ENCODE measurements at regions not wholly inside any gene's neighbourhood (a gene's known extent, or its start where the extent isn't known, plus 50 kb on each side); places are given as distances from the start of the nearest gene placed in this dataset.

- no peak overlapping the region for H3K4me3 ChIP-seq (ENCODE audit: insufficient read depth, low read length)
- H4K20me1 ChIP-seq (ENCODE audit: insufficient read depth, low read length), result no peaks in the 10 kb centered on the region
- H3K36me3 ChIP-seq (ENCODE audit: insufficient read depth, low read length), result no peaks in the 10 kb centered on the region
- H3K4me2 ChIP-seq (ENCODE audit: insufficient read depth, low read length), result no peak overlapping the region
- no peak overlapping the region for H3K27ac ChIP-seq (ENCODE audit: low read depth, low read length)
- no peak for DNase-seq (ENCODE audit: insufficient read length, low spot score, missing footprints)
- H3K4me1 ChIP-seq (ENCODE audit: insufficient read depth, low read length), result no peaks in the 10 kb centered on the region
- H3K9me3 ChIP-seq (ENCODE audit: low read depth, low read length), result no peaks in the 10 kb centered on the region
- no peak for TF ChIP-seq CTCF (IDR thresholded peaks at IDR 0.05; ENCODE audit: extremely low read depth, low read depth, low read length)
- H3K27me3 ChIP-seq (ENCODE audit: insufficient read depth, low read length), result no peaks in the 10 kb centered on the region
- no peak overlapping the region for H2AFZ ChIP-seq (ENCODE audit: low read length)
- no peaks in the 10 kb centered on the region for H3K79me2 ChIP-seq (ENCODE audit: insufficient read depth, low read length)
Observed at GRCh38 chr13:79628463-79628862, 147.5 kb downstream of the NDFIP2 start.

- no peak for TF ChIP-seq CTCF (IDR thresholded peaks at IDR 0.05; ENCODE audit: extremely low read depth, low read depth, low read length)
- Histone ChIP-seq H3K79me2 (ENCODE audit: insufficient read depth, low read length) (no peaks in the 10 kb centered on the region), H3K4me3 (ENCODE audit: insufficient read depth, low read length) (no peak overlapping the region), H3K4me1 (ENCODE audit: insufficient read depth, low read length) (no peaks in the 10 kb centered on the region), H3K9me3 (ENCODE audit: low read depth, low read length) (no peaks in the 10 kb centered on the region), H4K20me1 (ENCODE audit: insufficient read depth, low read length) (no peaks in the 10 kb centered on the region), H3K27me3 (ENCODE audit: insufficient read depth, low read length) (no peaks in the 10 kb centered on the region), H2AFZ (ENCODE audit: low read length) (no peak overlapping the region), H3K4me2 (ENCODE audit: insufficient read depth, low read length) (no peak overlapping the region), H3K27ac (ENCODE audit: low read depth, low read length) (no peak overlapping the region), H3K36me3 (ENCODE audit: insufficient read depth, low read length) (no peaks in the 10 kb centered on the region)
- DNase-seq (ENCODE audit: insufficient read length, low spot score, missing footprints), result no peak
Observed at GRCh38 chr13:79626924-79627323, 146.0 kb downstream of the NDFIP2 start.

GRCh38 chr13:79625517-79625916 is 144.6 kb downstream of the NDFIP2 start:
- Histone ChIP-seq H3K9me3 (ENCODE audit: low read depth, low read length) (no peaks in the 10 kb centered on the region), H3K4me2 (ENCODE audit: insufficient read depth, low read length) (no peak overlapping the region), H3K36me3 (ENCODE audit: insufficient read depth, low read length) (no peaks in the 10 kb centered on the region), H3K79me2 (ENCODE audit: insufficient read depth, low read length) (no peaks in the 10 kb centered on the region), H3K4me3 (ENCODE audit: insufficient read depth, low read length) (no peak overlapping the region), H3K4me1 (ENCODE audit: insufficient read depth, low read length) (no peaks in the 10 kb centered on the region), H3K27me3 (ENCODE audit: insufficient read depth, low read length) (no peaks in the 10 kb centered on the region), H3K27ac (ENCODE audit: low read depth, low read length) (no peak overlapping the region), H4K20me1 (ENCODE audit: insufficient read depth, low read length) (no peaks in the 10 kb centered on the region), H2AFZ (ENCODE audit: low read length) (no peak overlapping the region)
- TF ChIP-seq CTCF (IDR thresholded peaks at IDR 0.05; ENCODE audit: extremely low read depth, low read depth, low read length), result no peak
- no peak for DNase-seq (ENCODE audit: insufficient read length, low spot score, missing footprints)

- no peak overlapping the region for H2AFZ ChIP-seq (ENCODE audit: low read length)
- no peaks in the 10 kb centered on the region for H3K36me3 ChIP-seq (ENCODE audit: insufficient read depth, low read length)
- no peak overlapping the region for H3K4me2 ChIP-seq (ENCODE audit: insufficient read depth, low read length)
- no peaks in the 10 kb centered on the region for H3K4me1 ChIP-seq (ENCODE audit: insufficient read depth, low read length)
- DNase-seq (ENCODE audit: insufficient read length, low spot score, missing footprints), result no peak
- no peaks in the 10 kb centered on the region for H4K20me1 ChIP-seq (ENCODE audit: insufficient read depth, low read length)
- no peaks in the 10 kb centered on the region for H3K27me3 ChIP-seq (ENCODE audit: insufficient read depth, low read length)
- H3K27ac ChIP-seq (ENCODE audit: low read depth, low read length), result no peak overlapping the region
- no peak for TF ChIP-seq CTCF (IDR thresholded peaks at IDR 0.05; ENCODE audit: extremely low read depth, low read depth, low read length)
- H3K79me2 ChIP-seq (ENCODE audit: insufficient read depth, low read length), result no peaks in the 10 kb centered on the region
- no peak overlapping the region for H3K4me3 ChIP-seq (ENCODE audit: insufficient read depth, low read length)
- no peaks in the 10 kb centered on the region for H3K9me3 ChIP-seq (ENCODE audit: low read depth, low read length)
Observed at GRCh38 chr13:79621902-79622301, 140.9 kb downstream of the NDFIP2 start.
